22Rv1 (cell line): ENCODE measurements at regions not wholly inside any gene's neighbourhood (a gene's known extent, or its start where the extent isn't known, plus 50 kb on each side); places are given as distances from the start of the nearest gene placed in this dataset.

Experiments used
- H3K27ac ChIP-seq: fragments of 450-650 bp; 2 replicates; pipeline ENCODE4 v1.5.1; 2017
- ZFX ChIP-seq: fragments of 450-650 bp; IDR thresholded peaks from 2 replicates; pipeline ENCODE4 v1.6.1; 2017; ENCODE audit warnings: antibody characterized with exemption, borderline replicate concordance
- TF ChIP-seq, protein P1 (sequence below): fragments of 450-650 bp; IDR thresholded peaks from 2 replicates; pipeline ENCODE4 v1.5.1; 2017; ENCODE audit warnings: mild to moderate bottlenecking

DNA sequence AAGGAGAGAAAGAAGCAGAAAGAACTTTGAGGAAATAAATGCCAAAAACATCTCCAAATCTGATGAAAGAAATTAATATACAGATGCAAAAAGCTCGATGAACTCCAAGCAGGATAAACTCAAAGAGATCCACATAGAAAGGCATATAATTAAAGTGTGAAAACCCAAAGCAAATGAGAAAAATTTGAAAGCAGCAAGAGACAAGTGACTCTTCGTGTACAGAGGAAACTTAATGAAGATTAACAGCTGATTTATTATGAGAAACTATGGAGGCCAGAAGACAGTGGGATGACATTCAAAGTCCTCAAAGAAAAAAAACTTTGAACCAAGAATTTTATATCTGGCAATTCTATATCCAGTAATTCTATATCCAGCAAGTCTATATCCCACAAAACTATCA, 163.0 kb upstream of the TMCC3 start:
- TF ChIP-seq, protein P1, sequence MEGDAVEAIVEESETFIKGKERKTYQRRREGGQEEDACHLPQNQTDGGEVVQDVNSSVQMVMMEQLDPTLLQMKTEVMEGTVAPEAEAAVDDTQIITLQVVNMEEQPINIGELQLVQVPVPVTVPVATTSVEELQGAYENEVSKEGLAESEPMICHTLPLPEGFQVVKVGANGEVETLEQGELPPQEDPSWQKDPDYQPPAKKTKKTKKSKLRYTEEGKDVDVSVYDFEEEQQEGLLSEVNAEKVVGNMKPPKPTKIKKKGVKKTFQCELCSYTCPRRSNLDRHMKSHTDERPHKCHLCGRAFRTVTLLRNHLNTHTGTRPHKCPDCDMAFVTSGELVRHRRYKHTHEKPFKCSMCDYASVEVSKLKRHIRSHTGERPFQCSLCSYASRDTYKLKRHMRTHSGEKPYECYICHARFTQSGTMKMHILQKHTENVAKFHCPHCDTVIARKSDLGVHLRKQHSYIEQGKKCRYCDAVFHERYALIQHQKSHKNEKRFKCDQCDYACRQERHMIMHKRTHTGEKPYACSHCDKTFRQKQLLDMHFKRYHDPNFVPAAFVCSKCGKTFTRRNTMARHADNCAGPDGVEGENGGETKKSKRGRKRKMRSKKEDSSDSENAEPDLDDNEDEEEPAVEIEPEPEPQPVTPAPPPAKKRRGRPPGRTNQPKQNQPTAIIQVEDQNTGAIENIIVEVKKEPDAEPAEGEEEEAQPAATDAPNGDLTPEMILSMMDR, result no peak
- no peak for TF ChIP-seq ZFX
- H3K27ac ChIP-seq, result no peak overlapping the region

DNA sequence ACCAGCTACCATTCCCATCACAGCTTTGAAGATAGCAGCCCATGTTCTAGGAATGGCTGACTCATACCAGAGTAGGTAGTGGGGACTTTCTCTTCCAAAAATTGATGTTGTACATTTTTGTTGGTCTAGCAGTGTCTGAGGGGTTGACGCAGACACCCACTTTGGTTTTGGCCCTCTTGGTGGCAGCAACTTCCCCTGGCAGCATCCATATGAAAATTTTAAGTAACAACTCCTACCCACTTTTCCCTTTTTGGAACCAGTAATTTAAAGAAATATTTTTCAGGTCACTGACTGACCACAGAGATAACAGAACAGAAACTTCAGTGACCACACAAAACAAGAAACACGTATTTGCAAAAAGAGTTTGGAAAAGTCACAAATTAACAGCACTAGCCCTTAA, 162.0 kb upstream of the TMCC3 start:
- TF ChIP-seq, protein P1, result no peak
- no peak for TF ChIP-seq ZFX

GRCh38 chr12:94811611-94812010, 161.3 kb upstream of the TMCC3 start:
- H3K27ac ChIP-seq, result no peak overlapping the region
- TF ChIP-seq, protein P1, result no peak
- TF ChIP-seq ZFX, result no peak

More for the DNA sequence above, 162.0 kb upstream of the TMCC3 start:
- H3K27ac ChIP-seq, result no peak overlapping the region

GRCh38 chr12:94807951-94808350, 157.6 kb upstream of the TMCC3 start:
- no peak for TF ChIP-seq ZFX
- TF ChIP-seq, protein P1, result no peak
- no peak overlapping the region for H3K27ac ChIP-seq

DNA sequence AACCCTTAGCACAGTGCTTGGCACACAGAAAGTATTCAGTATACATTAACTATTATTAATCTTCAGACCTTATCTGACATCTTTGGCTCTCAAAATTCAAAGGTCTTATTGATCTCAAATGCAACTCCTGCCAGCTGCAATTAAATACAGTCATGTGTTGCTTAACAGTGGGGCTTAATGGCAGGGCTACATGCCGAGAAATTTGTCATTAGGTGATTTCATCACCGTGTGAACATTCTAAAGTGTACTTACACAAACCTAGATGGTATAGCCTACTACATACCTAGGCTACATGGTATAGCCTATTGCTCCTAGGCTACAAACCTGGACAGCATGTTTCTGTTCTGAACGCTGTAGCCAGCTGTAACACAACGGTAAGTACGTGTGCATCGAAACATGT, 156.3 kb upstream of the TMCC3 start:
- TF ChIP-seq, protein P1, result no peak
- TF ChIP-seq ZFX, result no peak
- H3K27ac ChIP-seq, result no peak overlapping the region

DNA sequence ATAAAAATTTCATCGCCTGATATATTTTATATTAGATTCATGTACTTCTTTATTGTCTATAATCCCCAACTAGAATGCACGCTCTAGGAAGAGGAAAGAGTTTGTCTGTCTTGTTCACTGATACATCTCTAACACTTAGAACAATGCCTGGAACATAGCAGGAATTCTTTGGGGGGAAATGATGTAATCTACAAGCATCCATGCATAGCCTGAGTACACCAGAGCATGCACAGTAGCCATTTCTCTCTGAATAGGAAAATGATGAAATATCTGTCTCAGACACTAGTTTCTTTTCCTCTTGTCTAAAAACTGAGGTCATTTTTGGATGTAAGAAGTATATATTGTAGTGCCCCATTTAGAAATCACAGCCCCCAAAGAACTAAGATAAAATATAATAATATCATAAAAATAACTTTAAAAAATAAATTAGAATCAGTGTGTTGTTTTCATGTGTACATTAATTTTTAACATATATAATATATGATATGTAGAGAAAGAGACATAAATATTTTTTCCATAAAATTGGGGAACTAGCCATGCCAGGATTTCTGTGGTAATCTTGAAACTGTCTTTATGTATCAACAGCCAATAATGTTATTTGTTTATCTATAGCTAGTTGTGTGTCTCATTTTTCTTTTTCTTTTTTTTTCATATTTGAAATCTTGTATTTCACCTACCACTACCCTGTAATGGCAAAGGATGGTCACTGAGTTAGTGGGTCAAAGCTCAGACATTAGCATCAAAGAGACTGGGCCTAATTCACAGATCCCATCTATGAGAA, 155.6 kb upstream of the TMCC3 start:
- H3K27ac ChIP-seq, result no peak overlapping the region
- TF ChIP-seq, protein P1, result no peak
- TF ChIP-seq ZFX, result no peak

DNA sequence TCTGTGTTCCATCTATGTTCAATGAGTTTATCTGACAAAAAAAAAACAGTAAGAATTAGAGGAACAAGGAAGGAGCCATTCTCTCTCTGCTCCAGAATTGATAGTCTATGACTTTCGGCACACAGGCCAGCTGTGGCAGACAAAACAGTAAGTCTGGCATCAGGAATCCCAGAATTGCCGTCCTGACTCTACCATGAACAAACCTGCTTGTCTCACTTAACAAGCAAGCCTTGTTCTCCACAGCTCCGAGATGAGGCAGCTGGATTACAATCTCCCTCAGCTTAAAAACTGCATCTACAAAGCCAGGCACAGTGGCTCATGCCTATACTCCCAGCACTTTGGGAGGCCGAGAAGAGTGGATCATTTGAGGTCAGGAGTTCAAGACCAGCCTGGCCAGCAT, 153.6 kb upstream of the TMCC3 start:
- TF ChIP-seq, protein P1, result no peak
- TF ChIP-seq ZFX, result no peak
- no peak overlapping the region for H3K27ac ChIP-seq
